Natural killer cell (primary cell): ENCODE measurements at regions not wholly inside any gene's neighbourhood (a gene's known extent, or its start where the extent isn't known, plus 50 kb on each side); places are given as distances from the start of the nearest gene placed in this dataset.

Experiments
- ATAC-seq, 3 donors: fragments of 150-1000 bp in 2 of 3; fragments of 200-7000 bp in 1 of 3; cut with Tn5 transposase; 1 replicate in 1 of 3; 2 replicates in 2 of 3; pipeline ENCODE4 v1.10.0; 2021; ENCODE audit warnings: mild to moderate bottlenecking in 2 of 3, moderate library complexity in 2 of 3
- DNase-seq, 2 donors: peaks; one replicate each; pipeline versions ENCODE4 v3.0.0 to v3.0.0-alpha.2; 2013 to 2021; ENCODE audit warnings: mixed read lengths in 1 of 2
- H3K27ac ChIP-seq: one replicate; pipeline ENCODE4 v1.5.1; 2013; ENCODE audit warnings: mild to moderate bottlenecking, low read length
- H3K27me3 ChIP-seq: one replicate; pipeline ENCODE4 v1.6.1; 2013; ENCODE audit warnings: low read length; ENCODE audit not compliant: control insufficient read depth, insufficient read depth
- H3K36me3 ChIP-seq: one replicate; pipeline ENCODE4 v1.6.1; 2013; ENCODE audit warnings: low read length; ENCODE audit not compliant: control insufficient read depth, insufficient read depth
- H3K4me1 ChIP-seq: one replicate; pipeline ENCODE4 v1.6.1; 2013; ENCODE audit warnings: low read length; ENCODE audit not compliant: control insufficient read depth, insufficient read depth
- H3K4me3 ChIP-seq: one replicate; pipeline ENCODE4 v1.5.1; 2013; ENCODE audit warnings: low read length
- H3K9me3 ChIP-seq: one replicate; pipeline ENCODE4 v1.6.1; 2013; ENCODE audit warnings: low read length; ENCODE audit not compliant: control insufficient read depth, insufficient read depth
- H3K27ac Mint-ChIP-seq, 2 donors: one replicate each; pipeline ENCODE4 v1.8.0; 2022; ENCODE audit warnings: mild to moderate bottlenecking in 2 of 2, mixed read lengths in 2 of 2, moderate library complexity in 1 of 2
- H3K27me3 Mint-ChIP-seq, 2 donors: one replicate each; pipeline ENCODE4 v1.8.0; 2022; ENCODE audit warnings: low read depth in 2 of 2, mixed read lengths in 2 of 2
- H3K36me3 Mint-ChIP-seq: one replicate; pipeline ENCODE4 v1.8.0; 2022; ENCODE audit warnings: mixed read lengths
- H3K4me1 Mint-ChIP-seq, 2 donors: one replicate each; pipeline ENCODE4 v1.8.0; 2022; ENCODE audit warnings: mixed read lengths in 2 of 2
- H3K4me3 Mint-ChIP-seq: one replicate; pipeline ENCODE4 v1.8.0; 2022; ENCODE audit warnings: mild to moderate bottlenecking, moderate library complexity, mixed read lengths
- H3K9me3 Mint-ChIP-seq, 2 donors: one replicate each; pipeline ENCODE4 v1.8.0; 2022; ENCODE audit warnings: mixed read lengths in 2 of 2
- CTCF ChIP-seq: fragments of 200-600 bp; IDR thresholded peaks from one replicate; pipeline ENCODE4 v1.8.0; 2022; ENCODE audit warnings: antibody characterized with exemption
- WGBS: methylation state at CpG from one replicate; pipeline ENCODE4 v1.1.7; 2013; ENCODE audit warnings: missing lambda C conversion rate; ENCODE audit not compliant: insufficient coverage; 5-methylcytosine and 5-hydroxymethylcytosine counted together
- intact Hi-C: fragments of 100-400 bp; cut with micrococcal nuclease; formaldehyde crosslinking; loops from one replicate; pipeline ENCODE4 v1.14.2; 2022

GRCh38 chr21:34018185-34018584 is 55.2 kb upstream of the MRPS6 start:
- Mint-ChIP-seq H3K27me3 (no peaks in the 10 kb centered on the region), H3K4me3 (peak overlapping the region; percentile 66), H3K27ac (no peak overlapping the region), H3K9me3 (peaks cover 4 to 7% of the 10 kb centered on the region in 2 donors), H3K4me1 (peaks cover 0 to 45% of the 10 kb centered on the region in 2 donors), H3K36me3 (peaks cover 9% of the 10 kb centered on the region)
- Histone ChIP-seq H3K36me3 (no peaks in the 10 kb centered on the region), H3K4me3 (no peak overlapping the region), H3K27me3 (no peaks in the 10 kb centered on the region), H3K27ac (peak overlapping the region; percentile 20), H3K9me3 (peaks cover 10% of the 10 kb centered on the region), H3K4me1 (peaks cover 41% of the 10 kb centered on the region)
- WGBS = 56% methylated on average over 1 of the region's 1 CpG
- intact Hi-C loops = no loop called here
- no peak for TF ChIP-seq CTCF
- DNase-seq (no peak), ATAC-seq (peak; percentile 35 to 51 (median 40))

GRCh38 chr21:34017039-34017961 is 56.1 kb upstream of the MRPS6 start:
- H3K9me3 Mint-ChIP-seq = peaks cover 4 to 9% of the 10 kb centered on the region in 2 donors
- H3K4me3 Mint-ChIP-seq = peak overlapping the region; percentile 66
- Histone ChIP-seq H3K9me3 (peaks cover 18% of the 10 kb centered on the region), H3K36me3 (no peaks in the 10 kb centered on the region), H3K27me3 (no peaks in the 10 kb centered on the region), H3K4me3 (no peak overlapping the region), H3K27ac (no peak overlapping the region), H3K4me1 (peaks cover 35% of the 10 kb centered on the region)
- no peaks in the 10 kb centered on the region for H3K27me3 Mint-ChIP-seq
- peaks cover 0 to 45% of the 10 kb centered on the region in 2 donors for H3K4me1 Mint-ChIP-seq
- H3K36me3 Mint-ChIP-seq = peaks cover 11% of the 10 kb centered on the region
- 96% methylated on average over 5 of the region's 5 CpGs for WGBS
- ATAC-seq (peak in 1 of 3 donors; percentile 24), DNase-seq (no peak)
- H3K27ac Mint-ChIP-seq = no peak overlapping the region
- intact Hi-C loops = no loop called here
- TF ChIP-seq CTCF = no peak

- peaks cover 19 to 25% of the 10 kb centered on the region in 2 donors for H3K4me1 Mint-ChIP-seq
- 83% methylated on average over 3 of the region's 3 CpGs for WGBS
These were observed 60.7 kb upstream of the MRPS6 start for GRCh38 chr21:34012640-34013039.

More at GRCh38 chr21:34012640-34013039, 60.7 kb upstream of the MRPS6 start:
- Histone ChIP-seq H3K27me3 (no peaks in the 10 kb centered on the region), H3K27ac (no peak overlapping the region), H3K4me3 (no peak overlapping the region), H3K9me3 (peaks cover 25% of the 10 kb centered on the region), H3K4me1 (peaks cover 18% of the 10 kb centered on the region), H3K36me3 (no peaks in the 10 kb centered on the region)
- no peak overlapping the region for H3K4me3 Mint-ChIP-seq
- H3K27ac Mint-ChIP-seq = no peak overlapping the region
- peaks cover 18% of the 10 kb centered on the region for H3K36me3 Mint-ChIP-seq
- DNase-seq = no peak
- H3K27me3 Mint-ChIP-seq = no peaks in the 10 kb centered on the region
- no peak for ATAC-seq
- intact Hi-C loops = no loop called here
- peaks cover 6 to 12% of the 10 kb centered on the region in 2 donors for H3K9me3 Mint-ChIP-seq
- no peak for TF ChIP-seq CTCF
